GM21423 (cell line): ENCODE measurements at regions not wholly inside any gene's neighbourhood (a gene's known extent, or its start where the extent isn't known, plus 50 kb on each side); places are given as distances from the start of the nearest gene placed in this dataset.

Experiments used
- ATAC-seq: cut with Tn5 transposase; IDR thresholded peaks from one replicate; pipeline ENCODE4 v1.9.1; 2021; ENCODE audit warnings: mild to moderate bottlenecking, moderate library complexity; ENCODE audit not compliant: unreplicated experiment

DNA sequence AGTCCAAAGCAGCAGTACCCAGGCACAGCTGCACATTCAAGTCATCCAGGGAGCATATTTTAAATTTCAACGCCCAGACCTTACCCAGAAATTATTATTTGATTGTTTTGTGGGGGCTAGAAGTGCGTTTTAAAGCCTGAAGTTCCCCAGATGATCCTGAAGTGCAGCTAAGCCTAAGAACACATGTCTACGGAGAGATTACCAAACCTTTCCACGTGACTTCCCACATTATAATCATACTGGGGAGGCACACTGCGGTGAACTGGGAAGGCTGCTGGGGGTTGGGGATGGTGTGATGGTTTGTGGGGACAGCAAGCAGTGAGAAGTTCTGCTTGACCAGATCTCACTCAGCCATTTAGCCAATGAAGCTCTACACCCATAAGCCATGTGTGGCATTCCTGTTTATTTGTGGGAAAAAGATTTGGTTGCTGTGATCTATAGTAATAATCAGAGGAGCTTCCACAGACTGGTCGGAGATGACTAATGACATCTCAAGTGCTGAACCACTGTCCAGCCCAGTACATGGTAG, 93.4 kb upstream of the CDH6 start:
- ATAC-seq = no peak

DNA sequence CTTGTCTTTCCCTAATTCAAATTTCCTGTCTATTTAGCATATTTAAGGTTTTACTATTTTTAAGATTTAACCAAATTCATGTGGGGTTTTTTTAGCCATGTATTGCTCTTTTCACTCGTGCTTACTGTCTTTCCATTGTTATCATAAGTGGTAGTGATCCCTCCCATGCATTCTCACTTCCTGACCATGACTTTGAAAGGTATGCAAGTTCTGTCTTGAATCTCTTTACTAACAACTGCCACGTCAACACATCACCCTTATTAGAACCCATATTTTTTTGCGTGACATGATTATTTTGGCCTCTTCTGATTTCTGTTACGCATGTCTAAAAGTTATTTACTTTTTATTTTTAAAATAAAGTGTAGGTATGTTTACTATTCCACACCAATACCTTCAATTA, 94.7 kb upstream of the CDH6 start:
- ATAC-seq = no peak

DNA sequence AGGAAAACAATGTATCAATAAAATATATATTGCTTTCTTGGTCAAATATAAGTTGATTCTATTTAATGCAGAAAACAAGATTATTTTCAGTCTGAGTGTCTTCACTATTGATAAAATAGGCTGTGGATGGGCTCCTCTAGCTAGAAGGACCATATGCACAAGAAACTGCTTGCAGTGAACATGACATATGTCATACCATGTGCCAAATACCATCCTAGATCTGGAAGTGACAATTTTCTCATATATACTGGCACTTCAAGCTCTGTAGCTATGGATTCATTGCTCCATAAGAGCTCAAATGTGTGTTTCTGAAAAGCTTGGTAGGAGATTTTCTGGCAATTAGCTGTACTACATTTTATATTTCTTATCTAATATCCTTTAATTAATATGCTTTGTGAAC, 95.6 kb upstream of the CDH6 start:
- no peak for ATAC-seq

DNA sequence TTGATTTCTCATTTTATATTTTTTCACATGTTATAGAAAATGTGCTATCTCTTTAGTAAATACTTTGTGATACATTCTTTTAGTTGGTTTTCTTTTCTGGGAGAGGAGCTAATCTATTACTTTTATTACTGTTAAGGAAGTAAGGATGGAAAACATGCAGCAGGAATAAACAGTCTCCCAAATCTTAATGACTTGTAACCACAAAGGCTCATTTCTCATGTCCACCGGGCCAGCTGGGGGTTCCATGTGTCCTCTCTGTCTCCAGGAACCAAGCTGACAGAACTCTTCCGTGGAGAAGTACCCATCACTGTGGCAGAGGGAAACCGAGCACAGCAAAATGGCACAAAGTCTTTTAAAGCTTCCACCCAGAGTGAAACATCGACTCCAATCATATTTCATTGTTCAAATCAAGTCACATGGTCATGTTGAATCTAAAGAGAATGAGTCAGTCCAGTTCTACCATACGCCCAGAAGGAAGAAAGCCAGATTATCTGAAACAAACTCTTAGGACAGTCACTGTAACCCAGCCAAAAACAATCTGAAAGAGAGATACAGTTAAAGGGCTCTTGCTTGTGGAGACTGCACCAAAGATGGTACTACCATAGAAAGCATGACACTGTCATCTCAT, 97.1 kb upstream of the CDH6 start:
- no peak for ATAC-seq

DNA sequence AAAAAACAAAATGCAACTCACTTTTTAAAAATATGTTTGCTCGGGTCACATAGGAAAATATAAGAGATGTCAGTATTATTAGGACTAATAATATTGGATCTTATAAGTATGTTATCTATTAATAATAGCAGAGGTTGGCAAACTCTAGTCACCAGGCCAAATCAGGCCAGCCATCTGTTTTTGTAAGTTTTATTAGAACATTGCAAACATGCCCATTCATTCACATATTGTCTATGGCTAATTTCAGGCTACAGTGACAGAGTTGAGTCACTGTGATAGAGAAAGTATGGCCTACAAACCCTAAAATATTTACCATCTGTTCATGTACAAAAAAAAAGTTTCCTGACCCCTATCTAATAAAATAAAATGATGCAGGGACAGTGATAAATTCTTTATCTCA, 97.7 kb upstream of the CDH6 start:
- ATAC-seq = no peak

DNA sequence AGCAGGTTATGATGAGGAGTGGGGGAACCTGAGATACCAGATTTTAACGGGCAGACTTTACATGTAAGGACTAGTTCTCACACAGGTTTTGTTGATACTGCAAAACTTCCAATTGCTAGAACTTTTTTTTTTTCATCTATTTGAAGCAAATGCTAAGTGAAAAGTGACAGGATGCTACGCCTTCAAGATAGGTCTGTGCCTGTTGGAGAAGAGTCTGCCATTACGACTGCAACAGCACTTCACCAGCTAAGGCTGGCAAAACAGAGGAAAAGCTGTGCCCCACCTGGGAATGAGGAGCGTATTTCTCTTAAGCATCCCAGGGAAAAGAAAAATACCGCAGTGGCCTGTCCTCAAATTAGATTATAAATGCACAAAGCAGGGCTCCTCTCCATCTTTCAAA, 102.0 kb upstream of the CDH6 start:
- ATAC-seq = no peak

DNA sequence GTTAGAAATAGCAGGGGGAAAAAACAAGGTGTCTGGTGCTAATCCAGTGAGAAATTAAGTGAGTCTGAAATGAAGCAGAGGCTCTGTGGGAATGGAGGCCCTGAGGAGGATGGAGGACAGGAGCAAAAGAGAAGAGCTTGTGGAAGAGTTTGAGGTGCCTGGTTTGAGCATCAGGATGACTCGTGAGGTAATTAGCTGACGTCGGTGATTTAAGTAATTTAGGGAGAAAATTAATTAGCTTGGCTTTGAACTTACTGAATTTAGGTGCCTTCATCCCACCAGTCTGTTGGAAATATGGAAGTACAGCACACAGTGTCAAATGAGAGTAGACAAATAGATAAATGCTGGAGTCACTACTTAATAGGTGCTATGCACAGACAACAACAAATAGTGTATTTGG, 103.0 kb upstream of the CDH6 start:
- ATAC-seq = no peak

DNA sequence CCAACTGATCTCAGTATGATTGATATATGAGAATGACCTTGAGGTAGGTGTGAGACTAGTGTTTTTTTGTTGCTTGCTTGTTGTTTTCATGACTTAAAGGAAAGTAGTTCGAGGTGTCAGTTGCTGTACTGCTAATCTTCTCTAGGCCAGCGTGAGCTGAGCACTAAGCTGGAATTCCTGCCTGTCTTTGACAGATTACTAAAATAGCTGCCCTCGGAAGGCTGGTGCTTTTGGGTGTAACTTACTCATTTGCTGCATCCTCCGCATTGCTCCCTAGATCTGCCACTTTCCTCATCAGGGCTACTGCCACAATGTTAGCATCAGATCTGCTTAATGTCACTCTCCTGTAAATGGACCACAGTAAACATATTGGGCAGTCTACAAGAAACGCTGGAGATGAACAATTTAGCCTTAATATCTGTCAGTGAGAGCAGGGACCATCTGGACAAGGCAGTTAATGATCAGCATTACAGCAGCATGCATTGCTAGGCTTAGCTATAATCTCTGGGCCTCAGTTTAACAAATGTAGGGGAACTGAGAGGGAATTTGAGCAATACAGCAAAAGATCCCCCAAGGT, 106.6 kb upstream of the CDH6 start:
- no peak for ATAC-seq

DNA sequence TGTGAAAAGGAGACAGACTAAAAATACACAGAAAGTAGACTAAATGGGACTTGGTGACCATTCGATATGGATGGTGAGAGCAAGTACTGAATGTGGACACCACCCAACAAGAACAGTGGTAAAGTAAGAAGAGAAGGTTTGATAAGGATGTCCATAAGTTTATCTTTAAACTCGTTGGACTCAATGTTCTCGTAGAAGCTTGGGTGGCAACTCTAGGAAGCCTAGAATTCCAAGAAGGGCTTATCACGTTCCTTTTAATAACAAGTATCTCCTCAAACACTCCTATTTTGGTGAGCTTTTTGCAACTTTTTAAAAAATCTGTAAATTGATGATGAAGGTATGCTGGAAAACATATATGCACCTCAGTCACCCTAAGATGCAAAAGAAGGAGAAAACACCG, 108.6 kb upstream of the CDH6 start:
- ATAC-seq = no peak

DNA sequence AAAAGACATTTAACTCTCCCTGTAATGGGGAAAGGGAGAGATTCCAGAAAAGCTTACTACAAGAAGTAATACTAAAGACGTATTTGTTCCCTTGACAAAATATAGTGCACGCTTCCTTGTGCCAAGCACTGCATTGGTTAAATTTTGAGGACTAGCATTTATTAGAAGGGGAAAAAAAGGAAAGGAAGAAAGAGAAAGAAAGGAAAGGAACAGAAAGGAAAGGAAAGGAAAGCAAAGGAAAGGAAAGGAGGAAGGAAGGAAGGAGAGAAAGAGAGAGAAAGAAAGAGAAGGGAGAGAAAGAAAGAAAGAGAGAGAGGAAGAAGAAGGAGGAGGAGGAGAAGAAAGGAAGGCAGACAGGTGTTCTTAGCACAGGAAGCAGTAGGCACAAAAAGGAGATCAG, 110.1 kb upstream of the CDH6 start:
- ATAC-seq = no peak

DNA sequence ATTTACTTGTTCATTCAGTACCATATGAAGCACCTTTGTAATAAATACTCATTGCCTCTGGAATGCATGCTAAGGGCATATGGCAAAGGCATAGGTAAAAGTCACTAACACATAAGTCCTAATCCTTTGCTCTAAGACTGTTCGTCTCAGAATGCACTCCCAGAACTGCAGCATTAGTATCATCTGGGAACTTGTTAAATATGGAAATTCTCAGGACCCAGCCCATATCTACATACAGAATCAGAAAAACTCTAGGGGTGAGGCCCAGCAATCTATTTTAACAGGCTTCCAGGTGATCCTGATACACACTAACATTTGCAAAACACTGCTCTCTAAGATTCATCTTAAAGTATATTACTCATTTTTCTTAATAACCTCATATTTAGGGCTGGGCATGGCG, 113.8 kb upstream of the CDH6 start:
- no peak for ATAC-seq

DNA sequence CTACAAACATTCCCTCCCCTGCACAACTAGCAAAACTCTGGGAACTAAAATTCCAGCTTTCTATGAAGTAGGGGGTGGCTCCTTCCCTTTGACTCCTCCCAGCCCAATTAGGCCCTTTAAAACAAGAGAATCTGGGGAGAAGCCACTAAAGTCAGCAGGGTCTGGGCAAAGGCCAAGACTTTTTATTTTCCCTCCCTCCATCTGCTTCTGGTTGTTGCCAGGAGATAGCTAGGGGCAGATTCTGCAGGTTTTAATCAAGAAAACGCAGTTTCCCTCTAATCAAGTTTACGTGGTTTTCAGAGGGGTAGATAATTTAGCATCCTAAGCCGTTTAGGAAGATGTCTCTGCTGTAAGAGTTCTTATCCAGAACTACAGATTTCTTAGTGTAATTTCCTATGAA, 114.5 kb upstream of the CDH6 start:
- no peak for ATAC-seq

DNA sequence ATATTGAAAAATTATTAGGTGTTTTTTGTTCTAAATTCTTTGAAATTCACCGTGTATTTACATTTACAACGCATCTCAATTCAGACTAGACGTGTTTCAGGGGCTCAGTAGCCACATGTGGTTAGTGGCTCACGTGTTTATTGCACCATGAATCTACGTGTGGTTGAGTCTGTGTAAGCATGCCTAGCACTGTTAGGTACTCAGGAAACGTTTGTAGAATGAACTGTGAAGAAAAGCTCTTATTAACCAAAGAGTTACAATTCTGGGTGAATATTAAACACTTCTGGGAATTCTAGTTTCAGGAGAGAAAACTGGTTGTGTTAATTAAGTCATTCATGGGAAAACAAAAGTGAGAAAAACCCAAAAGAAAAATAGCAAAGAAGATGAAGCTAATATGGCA, 117.5 kb upstream of the CDH6 start:
- no peak for ATAC-seq

DNA sequence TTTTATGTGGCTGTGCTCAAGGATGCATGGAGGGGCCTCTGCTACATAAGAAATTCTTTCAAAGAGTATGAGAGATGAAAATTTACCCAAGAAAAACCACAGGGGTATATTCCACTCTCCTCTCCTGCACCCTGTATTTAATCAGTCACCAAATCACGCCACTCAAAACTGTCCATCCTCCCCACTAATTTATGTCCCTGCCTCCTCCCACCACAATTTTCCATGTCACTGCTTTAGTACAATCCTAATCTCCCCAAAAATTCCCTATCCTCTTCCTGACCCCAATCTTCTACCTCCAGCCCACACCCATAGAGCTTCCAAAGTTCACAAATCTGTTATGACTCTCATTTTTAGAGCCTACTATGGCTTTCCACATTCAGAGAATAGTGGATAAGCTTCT, 125.2 kb upstream of the CDH6 start:
- no peak for ATAC-seq

DNA sequence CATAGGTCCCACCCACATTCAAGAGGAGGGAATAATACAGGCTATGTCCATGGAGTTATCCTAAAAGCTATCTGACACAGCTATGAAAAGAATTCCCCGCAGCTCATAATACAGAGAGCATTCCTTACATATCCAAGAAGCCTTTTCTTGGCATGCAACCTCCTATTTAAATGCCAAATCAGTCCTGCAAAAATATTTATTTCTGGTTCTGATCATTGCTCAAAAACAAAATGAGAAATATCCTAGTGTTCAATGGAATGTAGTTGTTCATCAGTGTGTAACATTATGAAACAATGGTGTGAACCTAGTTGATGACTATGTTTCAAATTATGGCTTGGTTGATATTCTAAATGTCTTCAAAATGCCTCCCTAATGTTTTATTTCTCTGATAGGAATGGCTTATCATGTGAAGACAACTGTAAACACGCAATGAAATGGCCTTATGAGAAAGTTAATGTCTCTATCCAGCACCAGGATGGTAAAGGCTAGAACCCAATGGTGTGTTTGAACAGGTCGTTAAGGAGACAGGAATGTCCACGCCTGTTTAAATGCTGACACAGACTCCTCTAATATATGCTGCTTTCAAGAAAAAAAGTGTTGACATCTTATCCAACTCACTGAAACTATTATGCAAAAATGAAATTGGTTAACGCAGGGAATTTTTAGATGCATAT, 126.7 kb upstream of the CDH6 start:
- no peak for ATAC-seq

DNA sequence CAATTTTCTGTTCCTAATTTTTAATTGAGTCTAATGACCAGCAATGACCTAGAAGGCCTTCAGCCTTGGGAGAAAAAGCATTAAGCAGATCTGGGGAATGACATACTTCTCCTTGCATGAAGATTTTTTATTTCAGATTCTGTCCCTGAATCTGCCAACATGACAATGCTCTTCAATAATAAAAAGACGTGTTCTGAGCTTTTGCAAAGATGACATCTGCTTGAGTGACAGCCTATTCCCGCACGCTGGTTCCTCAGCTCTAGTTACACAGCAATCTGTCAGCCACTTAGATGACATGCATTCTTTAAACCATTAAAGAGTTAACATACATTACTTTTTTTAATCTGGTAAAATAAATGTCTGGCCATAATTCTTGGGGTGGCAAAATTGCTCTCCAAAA, 129.3 kb upstream of the CDH6 start:
- ATAC-seq = no peak

DNA sequence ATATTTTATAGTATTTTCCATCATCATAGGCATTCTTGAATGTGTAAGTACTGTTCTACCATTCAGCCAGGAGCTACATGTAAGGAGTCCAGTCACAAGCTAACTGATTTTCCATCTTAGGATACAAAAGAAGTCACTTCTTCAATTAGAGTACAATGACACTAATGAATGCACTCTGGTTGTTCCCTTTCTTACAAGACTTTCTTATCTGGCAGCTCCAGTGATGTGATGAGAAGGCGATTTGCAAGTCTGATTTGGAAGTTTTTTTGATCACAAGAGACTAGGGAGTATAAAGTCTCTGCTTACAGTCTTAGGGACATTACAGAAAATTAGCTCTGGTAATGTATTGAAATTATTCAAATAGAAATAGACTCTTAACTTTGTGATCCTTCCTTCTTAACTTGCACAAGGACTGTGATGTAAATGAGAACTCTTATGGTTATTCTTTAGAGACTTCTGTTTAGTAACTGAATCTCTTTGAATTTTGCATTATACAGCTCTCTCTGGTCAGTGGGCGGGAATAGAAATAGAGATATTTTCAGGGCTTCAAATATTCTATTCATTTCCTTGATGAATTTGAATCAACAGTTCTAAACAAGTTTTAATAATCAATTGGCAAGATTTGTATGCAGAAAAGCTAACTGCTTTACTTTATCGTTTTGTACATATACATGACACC, 130.4 kb upstream of the CDH6 start:
- ATAC-seq = no peak

DNA sequence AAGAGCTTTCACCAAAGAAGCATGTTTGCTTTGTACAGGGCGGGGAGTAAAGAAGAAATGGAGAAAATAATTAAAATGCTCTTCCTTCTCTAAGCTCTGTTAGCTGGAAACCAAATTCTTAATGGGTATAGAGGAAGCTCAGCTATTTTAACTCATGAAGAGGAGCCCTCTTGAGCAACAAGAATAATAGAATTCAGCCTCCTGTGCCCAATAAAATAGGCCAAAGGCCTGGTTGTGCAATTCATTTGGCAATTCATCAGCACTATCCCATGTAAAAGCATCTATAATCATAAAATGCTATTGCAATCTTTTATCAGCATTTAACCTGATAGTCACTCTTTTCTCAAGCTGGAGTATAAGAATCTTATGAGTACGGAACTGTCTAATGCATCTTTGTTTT, 133.6 kb upstream of the CDH6 start:
- ATAC-seq = no peak

DNA sequence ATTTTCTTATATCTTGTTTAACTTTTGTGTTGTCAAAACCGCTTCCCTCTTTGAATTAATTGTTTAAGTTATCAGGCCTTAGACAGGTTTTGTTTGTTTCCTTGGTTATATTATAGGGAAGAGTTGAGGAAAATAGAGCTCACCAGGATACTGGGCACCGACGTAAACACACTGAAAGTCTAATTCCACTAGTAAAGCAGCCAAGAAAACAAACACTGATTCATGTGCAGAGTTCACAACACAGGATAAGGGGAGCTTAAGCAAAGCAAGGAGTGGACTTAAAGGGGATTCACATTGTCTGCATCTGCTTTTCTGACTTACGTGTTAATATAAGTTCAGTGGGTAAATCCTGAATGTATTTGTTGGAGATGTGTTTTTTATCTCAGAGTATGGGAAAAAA, 139.0 kb upstream of the CDH6 start:
- no peak for ATAC-seq

DNA sequence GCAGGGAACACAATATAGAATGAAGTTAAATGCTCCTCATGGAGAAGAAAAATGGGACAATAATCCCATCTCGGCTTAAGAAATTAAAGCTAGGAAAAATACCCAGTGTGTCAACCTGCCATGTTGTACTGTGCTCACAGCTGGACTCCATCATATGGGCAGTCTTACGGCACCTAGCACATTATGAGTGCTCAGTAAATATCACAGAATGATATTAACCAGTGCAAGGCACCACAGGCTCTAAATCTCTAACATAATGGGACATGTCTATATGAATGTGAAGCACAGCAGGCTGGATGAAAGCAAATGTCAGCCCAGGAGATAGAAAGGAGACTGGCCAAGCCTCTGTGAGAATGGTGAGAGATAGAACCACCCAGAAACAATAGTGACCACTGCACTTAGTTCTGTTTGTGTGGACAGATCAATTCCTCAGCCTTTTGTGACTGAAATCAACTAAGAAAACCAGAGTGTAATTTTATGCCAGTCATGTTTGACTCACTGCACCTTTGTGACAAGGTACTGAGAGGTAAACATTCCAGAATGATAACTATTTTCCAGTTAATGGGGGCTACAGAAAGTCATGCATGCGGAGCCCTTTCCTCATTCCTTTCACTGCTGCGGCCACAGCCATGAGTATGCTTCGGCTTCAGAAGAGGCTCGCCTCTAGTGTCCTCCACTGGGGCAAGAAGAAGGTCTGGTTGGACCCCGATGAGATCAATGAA, 140.4 kb upstream of the CDH6 start:
- ATAC-seq = no peak

DNA sequence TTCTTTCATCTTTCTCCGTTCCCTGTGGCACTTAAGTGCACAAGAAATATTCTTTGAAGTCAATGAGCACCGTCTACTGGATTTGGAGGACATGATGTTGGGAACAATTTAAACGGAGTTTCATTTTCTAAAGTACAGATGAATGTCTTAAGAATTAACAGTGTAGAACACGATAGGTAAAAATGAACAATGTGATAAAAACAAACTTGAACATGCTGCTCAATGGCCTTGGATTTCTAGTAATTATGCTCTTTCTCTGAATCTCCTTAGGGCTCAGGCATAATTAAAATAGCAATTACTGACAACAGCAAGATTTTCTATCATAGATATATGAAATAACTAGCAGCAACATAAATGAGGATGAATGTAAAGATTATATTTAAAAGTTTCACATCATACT, 142.2 kb upstream of the CDH6 start:
- no peak for ATAC-seq
